GM12892 (cell line): ENCODE measurements at regions not wholly inside any gene's neighbourhood (a gene's known extent, or its start where the extent isn't known, plus 50 kb on each side); places are given as distances from the start of the nearest gene placed in this dataset.

Experiments used
- POLR2A ChIP-seq: IDR thresholded peaks from 2 replicates; pipeline ENCODE4 v1.6.1; 2011; ENCODE audit warnings: low read depth, low read length, control low read depth
- POLR2AphosphoS5 ChIP-seq: IDR thresholded peaks from 2 replicates; pipeline ENCODE4 v1.6.1; 2011; ENCODE audit warnings: low read depth, low read length, control low read depth
- TAF1 ChIP-seq: IDR thresholded peaks from 2 replicates; pipeline ENCODE4 v1.6.1; 2011; ENCODE audit warnings: low read depth, mild to moderate bottlenecking, control low read depth, low read length, borderline replicate concordance

- no peak for TF ChIP-seq POLR2A
- no peak for TF ChIP-seq POLR2AphosphoS5
- no peak for TF ChIP-seq TAF1
These were observed 931.6 kb downstream of the RAPGEF2 start for GRCh38 chr4:160034501-160034900.
